ENCODE measurements at regions not wholly inside any gene's neighbourhood (a gene's known extent, or its start where the extent isn't known, plus 50 kb on each side); places are given as distances from the start of the nearest gene placed in this dataset.

DNA sequence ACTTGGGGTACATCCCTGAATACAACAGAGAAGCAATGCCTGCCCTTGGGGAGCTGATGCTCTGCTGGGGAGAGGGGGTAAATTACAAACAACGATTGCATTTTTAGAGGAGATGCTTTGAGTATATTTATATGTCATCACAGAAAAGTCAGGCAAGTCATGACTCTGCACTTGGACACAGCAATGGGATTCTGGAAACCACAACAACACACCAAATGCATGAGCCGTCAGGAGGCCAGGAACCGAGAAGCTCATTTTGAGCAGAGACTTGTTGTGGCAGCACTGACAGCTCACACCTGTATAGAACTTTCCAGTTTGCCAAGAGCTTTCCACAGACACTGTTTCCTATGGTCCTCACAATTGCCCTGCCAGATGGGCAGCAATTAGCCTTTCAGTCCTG lies 113.2 kb upstream of the RBPJ start:
- TF ChIP-seq EZH2 (IDR thresholded peaks at IDR 0.05; ENCODE audit: low read length, unreplicated experiment): no peak
- no peak for TF ChIP-seq CTCF (conservative IDR thresholded peaks at IDR 0.05; ENCODE audit: low read depth, low read length)

All from PC-3 (cell line).